Right ventricle myocardium inferior (tissue), 1 donor: ENCODE measurements at regions not wholly inside any gene's neighbourhood (a gene's known extent, or its start where the extent isn't known, plus 50 kb on each side); places are given as distances from the start of the nearest gene placed in this dataset.
A peak's percentile ranks its signal among the peaks of the same experiment; 100 is the strongest.

Source experiments
- ATAC-seq: fragments of 200-7000 bp; cut with Tn5 transposase; one replicate; pipeline ENCODE4 v1.9.1; 2020; ENCODE audit warnings: mild to moderate bottlenecking, moderate library complexity
- DNase-seq: peaks from one replicate; pipeline ENCODE4 v3.0.0; 2021; ENCODE audit errors: missing footprints
- intact Hi-C: fragments of 100-400 bp; cut with DNase I; formaldehyde crosslinking; loops from one replicate; pipeline ENCODE4 v1.11.0; 2022
- donor health status: DM: no; HTN: yes; CAD: no; lungs with severe emphysema.

- intact Hi-C loops, result no loop called here
- DNase-seq (no peak), ATAC-seq (no peak)
These were observed 489.6 kb upstream of the RASGRP1 start for GRCh38 chr15:39054128-39054732.

- ATAC-seq (no peak), DNase-seq (no peak)
- intact Hi-C loops, result no loop called here
These were observed 491.7 kb upstream of the RASGRP1 start for GRCh38 chr15:39056357-39056756.

DNA sequence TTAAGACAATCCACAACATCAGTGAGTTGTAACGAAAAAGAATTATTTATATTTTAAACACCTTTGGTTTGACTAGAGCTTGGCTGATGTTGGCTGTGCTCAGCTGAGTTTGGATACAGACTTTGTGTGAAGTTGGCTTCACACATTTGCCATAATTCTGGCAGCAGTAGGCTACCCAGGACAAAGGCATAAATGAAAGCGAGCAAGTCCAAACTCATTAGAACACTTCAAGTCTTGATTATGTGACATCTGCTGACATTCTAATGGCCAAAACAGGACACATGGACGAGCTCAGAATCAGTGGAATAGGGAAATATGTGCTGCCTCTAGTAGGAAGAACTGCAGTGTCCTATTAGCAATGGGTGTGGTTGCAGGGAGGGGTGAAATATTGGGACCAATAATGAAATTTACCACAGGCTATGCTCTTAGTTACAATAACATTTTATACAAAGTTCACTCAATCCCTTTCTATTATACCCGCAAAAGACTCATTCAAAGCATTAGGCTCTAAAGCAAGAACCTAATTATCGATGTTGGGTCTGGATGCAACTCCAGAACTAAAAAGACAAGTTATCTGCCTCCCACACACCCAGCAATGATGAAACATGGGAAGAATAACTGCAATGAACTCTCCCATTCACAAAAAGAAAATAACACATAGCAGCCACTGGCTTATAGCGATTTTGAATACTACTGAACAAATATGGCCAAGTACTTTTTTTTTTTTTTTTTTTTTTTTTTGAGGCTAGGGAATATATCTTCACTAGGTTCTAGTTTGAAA is 493.9 kb upstream of the RASGRP1 start:
- intact Hi-C loops, result no loop called here
- DNase-seq (no peak), ATAC-seq (no peak)

DNA sequence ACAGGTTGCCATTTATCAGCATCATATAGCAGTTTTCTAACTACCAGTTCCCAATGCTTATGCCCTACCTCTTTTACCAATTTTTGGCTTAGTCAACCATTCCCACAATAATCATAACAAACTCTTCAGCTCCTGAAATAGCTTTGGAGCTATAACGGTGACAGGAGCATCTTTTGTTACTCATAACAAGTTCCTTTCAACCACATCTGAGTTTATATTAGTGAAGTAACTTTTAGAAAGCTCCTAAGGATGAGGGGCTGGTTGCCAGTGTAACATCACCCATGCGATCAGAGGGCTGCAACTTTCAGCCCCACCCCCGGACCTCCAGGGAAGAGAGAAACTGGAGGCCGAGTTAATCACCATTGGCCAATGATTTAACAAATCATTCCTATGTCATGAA is 495.3 kb upstream of the RASGRP1 start:
- DNase-seq (no peak), ATAC-seq (no peak)
- intact Hi-C loops, result no loop called here

GRCh38 chr15:39061952-39062464 is 497.4 kb upstream of the RASGRP1 start:
- no peak for ATAC-seq
- intact Hi-C loops, result no loop called here
- no peak for DNase-seq

GRCh38 chr15:39066677-39067076 is 502.1 kb upstream of the RASGRP1 start:
- ATAC-seq (no peak), DNase-seq (no peak)
- intact Hi-C loops, result no loop called here

DNA sequence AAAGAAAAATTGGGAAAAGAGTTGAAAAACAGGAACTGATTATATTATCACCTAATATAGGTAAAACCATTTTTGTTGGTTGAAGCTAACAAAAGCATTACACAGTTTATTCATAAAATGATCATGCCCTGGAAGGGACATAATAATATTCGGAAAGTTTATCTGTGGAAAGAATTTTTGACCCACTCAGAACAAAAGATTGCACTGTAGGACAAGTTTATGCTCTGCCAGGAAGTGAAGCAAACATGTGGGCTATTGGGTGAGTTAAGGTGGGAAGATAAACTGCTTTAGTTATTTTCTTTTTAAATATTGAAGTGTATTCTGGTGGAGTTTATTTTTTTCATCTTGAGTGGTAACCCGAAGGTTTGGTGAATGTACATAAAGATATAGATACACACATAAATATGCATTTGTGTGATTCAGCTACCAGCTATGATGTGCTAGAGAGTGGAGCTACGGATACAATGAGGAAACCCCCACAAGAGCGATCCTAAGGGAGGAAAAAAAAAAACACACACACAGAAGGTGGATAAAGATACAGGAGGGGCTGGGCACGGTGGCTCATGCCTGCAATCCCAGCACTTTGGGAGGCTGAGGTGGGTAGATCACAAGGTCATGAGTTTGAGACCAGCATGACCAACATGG is 506.4 kb upstream of the THBS1 start:
- intact Hi-C loops, result no loop called here
- ATAC-seq (no peak), DNase-seq (no peak)

GRCh38 chr15:39075311-39075710 is 505.6 kb upstream of the THBS1 start:
- no peak for ATAC-seq

DNA sequence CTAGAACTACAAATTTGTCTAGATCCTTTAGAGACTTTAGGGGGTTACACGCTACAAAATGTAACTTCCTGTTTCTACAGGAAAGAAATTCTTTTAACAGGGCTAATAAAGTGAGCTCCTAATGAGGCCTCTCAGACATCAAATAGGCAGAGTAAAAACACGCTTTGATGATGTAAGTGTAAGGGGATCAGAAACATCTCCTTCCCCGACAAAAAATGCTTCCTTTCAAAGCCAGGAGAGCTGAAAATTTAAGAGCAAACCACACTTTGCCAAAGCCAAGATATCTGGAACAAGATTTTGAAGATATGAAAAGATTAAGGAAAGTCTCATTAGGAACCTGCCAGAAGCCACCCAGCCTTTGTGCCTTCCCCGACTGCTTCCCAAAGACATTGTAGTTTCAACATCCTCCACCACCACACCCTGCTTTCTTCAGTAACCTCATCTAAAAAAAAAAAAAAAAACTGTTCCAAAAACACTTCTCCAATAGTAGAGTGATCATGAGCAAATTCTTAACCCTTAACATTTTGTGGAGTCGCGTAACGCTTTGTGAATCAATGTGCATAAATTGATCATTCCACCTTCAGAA is 505.0 kb upstream of the THBS1 start:
- DNase-seq (no peak), ATAC-seq (no peak)
- intact Hi-C loops, result no loop called here

More at GRCh38 chr15:39075311-39075710, 505.6 kb upstream of the THBS1 start:
- intact Hi-C loops, result no loop called here
- DNase-seq, result peak; percentile 43

DNA sequence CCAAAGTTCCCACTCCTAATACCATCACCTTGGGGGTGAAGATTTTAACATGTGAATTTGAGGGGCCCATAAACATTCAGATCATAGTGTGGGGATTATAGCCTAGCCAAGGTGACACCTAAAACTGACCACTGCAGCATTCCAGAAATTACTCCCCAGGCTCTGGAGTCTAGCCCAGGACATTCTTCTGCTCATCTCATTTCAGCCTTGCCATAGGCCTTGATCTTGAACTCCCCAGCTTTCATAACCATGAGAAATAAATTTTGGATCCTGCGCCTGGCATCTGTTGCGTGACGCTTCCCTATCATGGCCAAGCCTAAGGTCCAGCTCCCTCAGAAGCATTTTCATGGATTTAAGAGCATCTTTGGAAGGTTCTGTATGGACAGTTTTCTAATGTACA is 502.9 kb upstream of the THBS1 start:
- intact Hi-C loops, result no loop called here
- no peak for ATAC-seq
- DNase-seq, result no peak

DNA sequence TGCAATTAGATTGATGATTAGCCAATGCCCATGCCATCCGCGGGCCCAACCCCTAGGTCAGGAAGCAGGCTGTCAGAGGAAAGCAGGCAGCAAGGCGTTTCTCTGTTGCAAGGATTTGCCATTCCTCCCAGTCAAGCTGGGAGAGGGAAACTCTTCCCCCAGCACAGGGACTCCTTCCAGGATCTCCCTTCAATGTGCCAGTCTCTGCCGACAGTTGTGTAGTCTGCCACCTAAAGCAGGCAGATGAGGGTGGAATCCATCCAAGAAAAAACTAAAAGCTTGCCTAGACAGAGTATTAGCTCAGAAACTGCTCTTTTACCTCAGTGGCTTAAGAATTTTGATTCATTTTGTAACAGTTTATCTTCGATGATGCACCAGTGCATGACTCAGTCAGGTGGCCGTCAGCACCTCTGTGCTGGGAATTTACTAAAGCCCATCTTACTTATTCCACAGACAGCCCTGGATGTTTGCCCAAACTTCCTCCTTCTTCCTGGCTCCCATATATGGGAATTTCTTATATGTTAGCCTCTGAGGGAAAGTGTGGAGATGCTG is 501.5 kb upstream of the THBS1 start:
- DNase-seq (no peak), ATAC-seq (no peak)
- intact Hi-C loops, result no loop called here

DNA sequence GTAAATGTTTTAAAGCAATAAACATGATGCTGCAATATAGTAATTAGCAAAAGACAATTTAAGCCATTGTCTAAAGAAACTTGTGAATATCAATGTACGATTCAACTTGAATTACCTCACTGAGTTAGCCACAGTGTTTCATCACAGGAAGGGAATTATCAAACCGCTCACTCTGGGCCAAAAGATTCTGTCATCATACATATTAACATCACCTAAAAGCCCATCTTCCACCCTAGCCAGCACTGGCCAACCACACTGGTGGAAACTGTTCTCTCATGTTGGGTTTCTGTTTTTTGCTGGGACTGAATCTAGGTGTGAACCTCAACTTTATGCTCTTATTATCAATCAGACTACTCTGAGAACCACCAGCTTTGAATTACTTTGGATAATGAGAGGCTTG is 497.7 kb upstream of the THBS1 start:
- intact Hi-C loops, result no loop called here
- peak; percentile 71 for ATAC-seq
- DNase-seq, result no peak

DNA sequence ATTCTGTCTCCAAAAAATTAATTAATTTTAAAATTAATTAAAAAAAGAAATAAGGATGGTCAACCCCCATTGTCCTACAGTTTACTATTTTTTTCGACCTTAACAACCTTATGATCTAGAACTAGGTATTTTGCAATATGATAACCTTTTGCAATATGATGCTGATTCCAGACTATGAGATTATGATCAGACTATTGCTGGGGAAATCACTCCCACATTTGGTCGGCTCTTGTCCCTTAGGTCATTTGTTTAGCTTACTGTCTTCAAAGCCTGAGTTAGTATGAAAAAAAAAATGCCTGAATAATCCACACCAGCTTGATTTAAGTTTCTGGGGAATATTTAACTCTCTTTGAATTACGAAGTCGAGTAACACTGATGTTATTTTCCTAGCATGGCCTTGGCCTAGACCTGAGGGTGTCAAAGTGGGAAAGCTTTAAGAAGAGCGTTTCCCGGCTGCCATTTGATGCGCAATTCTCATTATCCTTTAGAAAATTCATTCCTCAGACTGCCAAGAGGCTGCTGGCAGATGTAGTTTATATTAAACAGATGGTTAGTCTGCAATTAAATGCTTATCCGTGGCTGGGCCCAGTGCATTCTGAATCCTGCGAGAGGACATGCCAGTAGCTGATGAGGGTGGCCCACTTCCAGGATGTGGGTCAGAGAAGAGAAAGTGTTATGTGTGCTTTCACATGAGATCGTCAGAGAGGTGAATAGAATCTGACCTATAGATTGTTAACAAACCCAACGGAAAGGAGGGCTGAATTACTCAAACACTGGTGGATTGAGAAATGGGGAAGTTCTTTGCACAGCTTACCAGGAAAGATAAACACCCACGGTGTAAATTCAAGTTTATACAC is 496.0 kb upstream of the THBS1 start:
- DNase-seq (peak; percentile 67), ATAC-seq (peak; percentile 67)
- intact Hi-C loops, result no loop called here

DNA sequence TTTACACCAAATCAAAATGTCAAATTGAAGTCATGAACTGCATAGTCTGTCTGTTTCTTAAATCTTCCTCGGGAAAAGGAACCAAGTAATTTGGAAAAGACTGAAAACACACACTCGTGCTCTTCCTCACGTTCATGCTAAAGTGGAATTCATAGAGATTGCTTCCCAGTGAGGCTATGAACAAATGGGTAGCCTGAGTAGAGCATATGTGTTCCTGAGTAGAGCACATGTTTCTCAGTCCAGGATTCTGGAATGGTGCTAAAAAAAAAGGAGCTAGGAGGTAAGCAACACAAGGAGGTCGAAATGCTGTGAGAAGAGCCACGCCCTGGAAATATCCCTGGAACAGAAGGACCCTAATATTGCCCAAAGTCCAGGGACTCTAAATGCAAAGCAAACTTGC is 494.2 kb upstream of the THBS1 start:
- intact Hi-C loops, result no loop called here
- no peak for ATAC-seq
- DNase-seq, result no peak

GRCh38 chr15:39088156-39088555 is 492.7 kb upstream of the THBS1 start:
- DNase-seq, result no peak
- no peak for ATAC-seq
- intact Hi-C loops, result no loop called here

GRCh38 chr15:39092354-39092753 is 488.5 kb upstream of the THBS1 start:
- intact Hi-C loops, result no loop called here
- ATAC-seq, result no peak
- no peak for DNase-seq

DNA sequence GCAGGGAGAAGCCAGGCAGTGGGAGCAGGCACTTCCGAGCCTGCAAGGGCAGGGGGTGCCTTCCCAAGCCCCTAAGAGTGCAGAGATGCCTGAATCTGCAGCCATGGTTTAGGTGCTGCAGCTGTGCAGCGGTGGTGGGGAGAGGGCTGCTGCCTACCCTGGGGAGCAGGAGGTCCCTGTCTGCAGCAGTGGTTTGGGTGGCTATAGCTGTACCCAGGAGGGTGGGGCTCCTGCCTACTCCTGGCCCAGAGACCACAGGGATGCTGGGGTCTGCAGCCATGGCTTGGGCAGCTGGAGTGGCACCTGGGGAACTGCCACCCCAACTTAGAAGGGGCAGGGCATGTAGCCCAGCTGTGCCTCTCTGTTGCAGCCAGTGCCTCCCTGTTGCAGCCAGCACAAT is 488.1 kb upstream of the THBS1 start:
- no peak for DNase-seq
- ATAC-seq, result no peak
- intact Hi-C loops, result no loop called here

DNA sequence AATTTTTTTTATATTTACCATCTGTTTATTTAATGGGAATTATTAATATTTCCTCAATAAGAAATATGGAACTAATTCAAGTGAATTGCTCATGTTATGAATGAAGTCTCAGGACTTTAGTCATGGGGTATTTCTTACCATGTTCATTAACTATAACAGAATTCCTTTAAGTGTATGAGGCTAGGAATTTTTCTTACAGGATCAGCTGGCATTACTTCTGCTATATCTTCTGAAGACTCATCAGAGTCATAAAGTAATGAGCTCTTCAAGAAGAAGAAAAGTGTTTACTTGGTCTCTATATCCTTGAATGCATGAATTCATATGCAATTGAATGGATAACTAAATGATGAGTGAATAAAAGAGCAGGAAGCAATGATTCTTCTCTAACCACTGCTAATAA is 486.8 kb upstream of the THBS1 start:
- no peak for DNase-seq
- no peak for ATAC-seq
- intact Hi-C loops, result no loop called here
